ENCODE measurements at regions not wholly inside any gene's neighbourhood (a gene's known extent, or its start where the extent isn't known, plus 50 kb on each side); places are given as distances from the start of the nearest gene placed in this dataset.

GRCh38 chr4:141957416-141957815, 321.0 kb downstream of the IL15 start:
- no peak for DNase-seq (ENCODE audit: extremely low read depth, low read depth)
- TF ChIP-seq, protein P1, sequence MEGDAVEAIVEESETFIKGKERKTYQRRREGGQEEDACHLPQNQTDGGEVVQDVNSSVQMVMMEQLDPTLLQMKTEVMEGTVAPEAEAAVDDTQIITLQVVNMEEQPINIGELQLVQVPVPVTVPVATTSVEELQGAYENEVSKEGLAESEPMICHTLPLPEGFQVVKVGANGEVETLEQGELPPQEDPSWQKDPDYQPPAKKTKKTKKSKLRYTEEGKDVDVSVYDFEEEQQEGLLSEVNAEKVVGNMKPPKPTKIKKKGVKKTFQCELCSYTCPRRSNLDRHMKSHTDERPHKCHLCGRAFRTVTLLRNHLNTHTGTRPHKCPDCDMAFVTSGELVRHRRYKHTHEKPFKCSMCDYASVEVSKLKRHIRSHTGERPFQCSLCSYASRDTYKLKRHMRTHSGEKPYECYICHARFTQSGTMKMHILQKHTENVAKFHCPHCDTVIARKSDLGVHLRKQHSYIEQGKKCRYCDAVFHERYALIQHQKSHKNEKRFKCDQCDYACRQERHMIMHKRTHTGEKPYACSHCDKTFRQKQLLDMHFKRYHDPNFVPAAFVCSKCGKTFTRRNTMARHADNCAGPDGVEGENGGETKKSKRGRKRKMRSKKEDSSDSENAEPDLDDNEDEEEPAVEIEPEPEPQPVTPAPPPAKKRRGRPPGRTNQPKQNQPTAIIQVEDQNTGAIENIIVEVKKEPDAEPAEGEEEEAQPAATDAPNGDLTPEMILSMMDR (IDR thresholded peaks at IDR 0.05; ENCODE audit: low read depth, low read length) = no peak

DNA sequence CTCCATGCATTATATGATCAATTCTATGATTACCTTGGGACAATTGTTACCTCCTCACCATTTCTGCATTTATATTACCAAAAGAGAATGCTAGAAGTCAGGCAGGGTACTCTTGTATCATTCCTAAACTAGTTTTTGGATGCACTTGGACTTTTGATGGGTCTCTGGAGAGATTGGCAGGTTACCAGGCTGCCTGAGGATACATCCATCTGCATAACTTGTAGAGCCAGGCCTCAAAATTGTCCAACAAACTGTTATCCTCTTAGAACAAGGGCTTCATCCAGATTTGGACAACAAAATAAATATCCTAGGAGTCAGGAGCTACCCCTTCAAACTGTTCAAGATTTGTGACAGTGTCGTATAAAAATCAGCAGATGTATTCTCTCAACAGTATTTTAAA, 326.1 kb downstream of the IL15 start:
- TF ChIP-seq, protein P1 (IDR thresholded peaks at IDR 0.05; ENCODE audit: low read depth, low read length) = no peak
- DNase-seq (ENCODE audit: extremely low read depth, low read depth) = no peak

DNA sequence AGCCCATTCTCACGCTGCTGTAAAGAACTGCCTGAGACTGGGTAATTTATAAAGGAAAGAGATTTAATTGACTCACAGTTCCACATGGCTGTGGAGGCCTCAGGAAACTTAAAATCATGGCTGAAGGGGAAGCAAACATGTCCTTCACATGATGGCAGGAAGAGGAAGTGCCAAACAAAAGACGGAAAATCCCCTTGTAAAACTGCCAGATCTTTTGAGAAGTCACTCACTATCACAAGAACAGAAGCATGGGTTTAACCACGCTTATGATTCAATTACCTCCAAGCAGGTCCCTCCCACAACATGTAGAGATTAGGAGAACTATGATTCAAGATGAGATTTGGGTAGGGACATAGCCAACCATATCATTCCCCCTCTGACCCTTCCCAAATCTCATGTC, 335.5 kb downstream of the IL15 start:
- no peak for DNase-seq (ENCODE audit: extremely low read depth, low read depth)
- TF ChIP-seq, protein P1 (IDR thresholded peaks at IDR 0.05; ENCODE audit: low read depth, low read length) = no peak

DNA sequence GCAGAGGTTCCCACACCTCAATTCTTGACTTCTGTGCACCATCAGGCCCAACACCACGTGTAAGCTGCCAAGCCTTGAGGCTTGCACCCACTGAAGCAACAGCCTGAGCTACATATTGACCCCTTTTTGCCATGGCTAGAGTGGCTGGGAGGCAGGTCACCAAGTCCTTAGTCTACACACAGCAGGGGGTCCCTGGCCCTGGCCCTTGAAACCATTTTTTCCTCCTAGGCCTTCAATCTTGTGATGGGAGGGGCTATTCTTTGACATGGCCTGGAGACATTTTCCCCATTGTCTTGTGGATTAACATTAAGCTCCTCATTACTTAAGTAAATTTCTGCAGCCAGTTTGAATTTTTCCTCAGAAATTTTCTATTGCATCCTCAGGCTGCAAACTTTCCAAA, 336.6 kb downstream of the IL15 start:
- no peak for DNase-seq (ENCODE audit: extremely low read depth, low read depth)
- TF ChIP-seq, protein P1 (IDR thresholded peaks at IDR 0.05; ENCODE audit: low read depth, low read length) = no peak

Measured in AG09319 (cell line).